Jurkat, Clone E6-1 (cell line): ENCODE measurements at regions not wholly inside any gene's neighbourhood (a gene's known extent, or its start where the extent isn't known, plus 50 kb on each side); places are given as distances from the start of the nearest gene placed in this dataset.

ENCODE experiments used
- DNase-seq: peaks from one replicate; pipeline ENCODE4 v3.0.0-alpha.2; 2011; ENCODE audit warnings: low read depth, low spot score
- H3K4me3 ChIP-seq: 2 replicates; pipeline ENCODE4 v1.5.1; 2011; ENCODE audit warnings: mild to moderate bottlenecking, low read length, control low read depth, moderate library complexity

GRCh38 chr10:78301891-78302738 is 268.5 kb downstream of the RPS24 start:
- H3K4me3 ChIP-seq, result peak overlapping the region; percentile 77
- DNase-seq, result no peak

- H3K4me3 ChIP-seq, result peak overlapping the region; percentile 77
- no peak for DNase-seq
Observed at GRCh38 chr10:78302739-78302988, 269.0 kb downstream of the RPS24 start.

GRCh38 chr10:78302989-78303854 is 269.6 kb downstream of the RPS24 start:
- DNase-seq, result peak; percentile 87
- H3K4me3 ChIP-seq, result peak overlapping the region; percentile 77

GRCh38 chr10:78304091-78305045 is 270.7 kb downstream of the RPS24 start:
- no peak for DNase-seq
- H3K4me3 ChIP-seq, result no peak overlapping the region

- no peak overlapping the region for H3K4me3 ChIP-seq
- no peak for DNase-seq
Observed at GRCh38 chr10:78305311-78305710, 271.6 kb downstream of the RPS24 start.

- DNase-seq, result no peak
- no peak overlapping the region for H3K4me3 ChIP-seq
Observed at GRCh38 chr10:78306358-78306757, 272.7 kb downstream of the RPS24 start.

- DNase-seq, result no peak
- H3K4me3 ChIP-seq, result no peak overlapping the region
Observed at GRCh38 chr10:78307576-78307975, 273.9 kb downstream of the RPS24 start.

GRCh38 chr10:78309536-78310237 is 276.0 kb downstream of the RPS24 start:
- DNase-seq, result no peak
- no peak overlapping the region for H3K4me3 ChIP-seq

- no peak overlapping the region for H3K4me3 ChIP-seq
- no peak for DNase-seq
Observed at GRCh38 chr10:78310481-78311080, 276.9 kb downstream of the RPS24 start.

GRCh38 chr10:78312197-78313047 is 278.8 kb downstream of the RPS24 start:
- no peak for DNase-seq
- H3K4me3 ChIP-seq, result no peak overlapping the region

GRCh38 chr10:78313048-78313381 is 279.4 kb downstream of the RPS24 start:
- no peak overlapping the region for H3K4me3 ChIP-seq
- DNase-seq, result no peak

- no peak overlapping the region for H3K4me3 ChIP-seq
- DNase-seq, result no peak
Observed at GRCh38 chr10:78313636-78314035, 280.0 kb downstream of the RPS24 start.

GRCh38 chr10:78314651-78315050 is 281.0 kb downstream of the RPS24 start:
- no peak overlapping the region for H3K4me3 ChIP-seq
- no peak for DNase-seq

- DNase-seq, result no peak
- no peak overlapping the region for H3K4me3 ChIP-seq
Observed at GRCh38 chr10:78316451-78316931, 282.8 kb downstream of the RPS24 start.

GRCh38 chr10:78318305-78318704 is 284.6 kb downstream of the RPS24 start:
- no peak for DNase-seq
- no peak overlapping the region for H3K4me3 ChIP-seq

- DNase-seq, result no peak
- no peak overlapping the region for H3K4me3 ChIP-seq
Observed at GRCh38 chr10:78319371-78319770, 285.7 kb downstream of the RPS24 start.

- H3K4me3 ChIP-seq, result no peak overlapping the region
- DNase-seq, result no peak
Observed at GRCh38 chr10:78319841-78320240, 286.2 kb downstream of the RPS24 start.

GRCh38 chr10:78320506-78320905 is 286.8 kb downstream of the RPS24 start:
- DNase-seq, result no peak
- no peak overlapping the region for H3K4me3 ChIP-seq
